ENCODE measurements at regions not wholly inside any gene's neighbourhood (a gene's known extent, or its start where the extent isn't known, plus 50 kb on each side); places are given as distances from the start of the nearest gene placed in this dataset.

- no peak overlapping the region for H3K4me3 ChIP-seq (replicated peaks; ENCODE audit: low read depth, low read length)
- no peak for DNase-seq (ENCODE audit: low read depth)
- TF ChIP-seq, protein P1, sequence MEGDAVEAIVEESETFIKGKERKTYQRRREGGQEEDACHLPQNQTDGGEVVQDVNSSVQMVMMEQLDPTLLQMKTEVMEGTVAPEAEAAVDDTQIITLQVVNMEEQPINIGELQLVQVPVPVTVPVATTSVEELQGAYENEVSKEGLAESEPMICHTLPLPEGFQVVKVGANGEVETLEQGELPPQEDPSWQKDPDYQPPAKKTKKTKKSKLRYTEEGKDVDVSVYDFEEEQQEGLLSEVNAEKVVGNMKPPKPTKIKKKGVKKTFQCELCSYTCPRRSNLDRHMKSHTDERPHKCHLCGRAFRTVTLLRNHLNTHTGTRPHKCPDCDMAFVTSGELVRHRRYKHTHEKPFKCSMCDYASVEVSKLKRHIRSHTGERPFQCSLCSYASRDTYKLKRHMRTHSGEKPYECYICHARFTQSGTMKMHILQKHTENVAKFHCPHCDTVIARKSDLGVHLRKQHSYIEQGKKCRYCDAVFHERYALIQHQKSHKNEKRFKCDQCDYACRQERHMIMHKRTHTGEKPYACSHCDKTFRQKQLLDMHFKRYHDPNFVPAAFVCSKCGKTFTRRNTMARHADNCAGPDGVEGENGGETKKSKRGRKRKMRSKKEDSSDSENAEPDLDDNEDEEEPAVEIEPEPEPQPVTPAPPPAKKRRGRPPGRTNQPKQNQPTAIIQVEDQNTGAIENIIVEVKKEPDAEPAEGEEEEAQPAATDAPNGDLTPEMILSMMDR (IDR thresholded peaks at IDR 0.05; ENCODE audit: low read length, missing control alignments): no peak
Observed at GRCh38 chr13:27353708-27354107, 70.7 kb upstream of the GTF3A start.

DNA sequence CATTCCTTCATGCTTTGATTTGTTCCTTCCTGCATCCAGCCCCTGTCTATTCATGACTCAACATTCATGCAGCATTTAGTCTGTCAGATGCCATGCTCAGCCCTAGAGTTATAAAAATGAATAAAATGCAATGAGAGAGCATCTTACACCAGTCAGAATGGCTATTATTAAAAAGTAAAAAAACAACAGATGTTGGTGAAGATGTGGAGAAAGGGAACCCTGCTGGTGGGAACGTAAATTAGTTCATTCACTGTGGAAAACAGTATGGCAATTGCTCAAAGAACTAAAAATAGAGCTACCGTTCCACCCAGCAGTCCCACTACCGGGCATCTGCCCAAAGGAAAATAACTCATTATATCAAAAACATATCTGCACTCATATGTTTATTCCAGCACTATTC lies 70.0 kb upstream of the GTF3A start:
- DNase-seq (ENCODE audit: low read depth): peak; percentile 51
- TF ChIP-seq, protein P1 (IDR thresholded peaks at IDR 0.05; ENCODE audit: low read length, missing control alignments): peak; percentile 17
- no peak overlapping the region for H3K4me3 ChIP-seq (replicated peaks; ENCODE audit: low read depth, low read length)

DNA sequence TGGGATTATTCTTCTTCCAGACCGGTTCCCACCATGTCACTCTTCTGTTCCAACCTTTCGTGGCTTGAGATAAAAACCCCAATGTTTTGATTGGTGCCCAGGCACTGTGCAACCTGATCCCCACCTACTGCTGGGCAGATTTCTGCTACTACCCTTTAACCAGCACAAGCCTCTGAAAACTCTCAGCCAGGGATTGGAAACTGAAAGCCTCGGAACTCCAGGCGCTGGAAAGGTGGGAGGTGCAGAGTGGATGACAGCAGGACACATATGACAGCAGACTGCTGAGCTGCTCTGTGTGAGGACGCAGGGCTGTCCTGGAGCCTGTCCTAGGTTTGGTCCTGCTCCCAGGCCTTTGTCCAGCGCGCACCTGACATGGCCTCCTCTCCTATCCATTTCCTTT lies 68.5 kb upstream of the GTF3A start:
- TF ChIP-seq, protein P1 (IDR thresholded peaks at IDR 0.05; ENCODE audit: low read length, missing control alignments): no peak
- no peak overlapping the region for H3K4me3 ChIP-seq (replicated peaks; ENCODE audit: low read depth, low read length)
- no peak for DNase-seq (ENCODE audit: low read depth)

DNA sequence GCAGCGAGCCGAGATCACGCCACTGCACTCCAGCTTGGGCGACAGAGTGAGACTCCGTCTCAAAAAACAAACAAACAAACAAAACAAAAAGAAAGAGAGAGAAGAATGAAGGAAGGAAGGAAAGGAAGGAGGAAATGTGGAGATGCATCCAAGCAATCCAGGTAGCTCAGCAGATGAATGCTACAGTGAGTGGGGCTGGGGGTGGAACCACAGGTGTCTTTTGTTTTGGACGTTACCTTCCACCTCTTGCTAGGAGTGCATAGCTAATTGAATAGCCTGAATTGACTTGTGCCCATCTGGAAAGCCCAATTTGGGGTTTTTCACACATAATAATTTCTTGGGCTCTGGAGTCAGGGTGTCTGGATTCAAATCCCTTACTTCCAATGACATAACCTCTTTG lies 66.0 kb upstream of the GTF3A start:
- no peak overlapping the region for H3K4me3 ChIP-seq (replicated peaks; ENCODE audit: low read depth, low read length)
- no peak for DNase-seq (ENCODE audit: low read depth)
- TF ChIP-seq, protein P1 (IDR thresholded peaks at IDR 0.05; ENCODE audit: low read length, missing control alignments): no peak

GRCh38 chr13:27359199-27359821 lies 65.1 kb upstream of the GTF3A start:
- TF ChIP-seq, protein P1 (IDR thresholded peaks at IDR 0.05; ENCODE audit: low read length, missing control alignments): peak; percentile 91
- DNase-seq (ENCODE audit: low read depth): peak; percentile 81

GRCh38 chr13:27360562-27360961 lies 63.9 kb upstream of the GTF3A start:
- TF ChIP-seq, protein P1 (IDR thresholded peaks at IDR 0.05; ENCODE audit: low read length, missing control alignments): no peak
- no peak overlapping the region for H3K4me3 ChIP-seq (replicated peaks; ENCODE audit: low read depth, low read length)
- DNase-seq (ENCODE audit: low read depth): no peak

More at GRCh38 chr13:27359199-27359821, 65.1 kb upstream of the GTF3A start:
- H3K4me3 ChIP-seq (replicated peaks; ENCODE audit: low read depth, low read length): no peak overlapping the region

All from fibroblast of pulmonary artery (primary cell).